Neural progenitor cell (in vitro differentiated cells): ENCODE measurements at regions not wholly inside any gene's neighbourhood (a gene's known extent, or its start where the extent isn't known, plus 50 kb on each side); places are given as distances from the start of the nearest gene placed in this dataset.

ENCODE experiments used
- EZH2 ChIP-seq: fragments of 200-600 bp; sonication (generic); IDR thresholded peaks from 2 replicates; pipeline ENCODE4 v1.6.1; 2017; ENCODE audit warnings: antibody characterized with exemption, mild to moderate bottlenecking, moderate library complexity
- EZH2phosphoT487 ChIP-seq: fragments of 200-600 bp; sonication (generic); IDR thresholded peaks from 2 replicates; pipeline ENCODE4 v1.6.1; 2017; ENCODE audit warnings: antibody characterized with exemption
- TF ChIP-seq, protein P1 (sequence below): fragments of 200-600 bp; sonication (generic); IDR thresholded peaks from 2 replicates; pipeline ENCODE4 v1.5.1; 2017; ENCODE audit warnings: antibody characterized with exemption, mild to moderate bottlenecking

GRCh38 chr10:91154842-91155241 lies 65.6 kb upstream of the PCGF5 start:
- TF ChIP-seq, protein P1, sequence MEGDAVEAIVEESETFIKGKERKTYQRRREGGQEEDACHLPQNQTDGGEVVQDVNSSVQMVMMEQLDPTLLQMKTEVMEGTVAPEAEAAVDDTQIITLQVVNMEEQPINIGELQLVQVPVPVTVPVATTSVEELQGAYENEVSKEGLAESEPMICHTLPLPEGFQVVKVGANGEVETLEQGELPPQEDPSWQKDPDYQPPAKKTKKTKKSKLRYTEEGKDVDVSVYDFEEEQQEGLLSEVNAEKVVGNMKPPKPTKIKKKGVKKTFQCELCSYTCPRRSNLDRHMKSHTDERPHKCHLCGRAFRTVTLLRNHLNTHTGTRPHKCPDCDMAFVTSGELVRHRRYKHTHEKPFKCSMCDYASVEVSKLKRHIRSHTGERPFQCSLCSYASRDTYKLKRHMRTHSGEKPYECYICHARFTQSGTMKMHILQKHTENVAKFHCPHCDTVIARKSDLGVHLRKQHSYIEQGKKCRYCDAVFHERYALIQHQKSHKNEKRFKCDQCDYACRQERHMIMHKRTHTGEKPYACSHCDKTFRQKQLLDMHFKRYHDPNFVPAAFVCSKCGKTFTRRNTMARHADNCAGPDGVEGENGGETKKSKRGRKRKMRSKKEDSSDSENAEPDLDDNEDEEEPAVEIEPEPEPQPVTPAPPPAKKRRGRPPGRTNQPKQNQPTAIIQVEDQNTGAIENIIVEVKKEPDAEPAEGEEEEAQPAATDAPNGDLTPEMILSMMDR, result no peak
- no peak for TF ChIP-seq EZH2
- TF ChIP-seq EZH2phosphoT487, result no peak
